HEK293T (cell line): ENCODE measurements at regions not wholly inside any gene's neighbourhood (a gene's known extent, or its start where the extent isn't known, plus 50 kb on each side); places are given as distances from the start of the nearest gene placed in this dataset.

Source experiments
- ARNT ChIP-seq: fragments of 450-650 bp; IDR thresholded peaks from 2 replicates; pipeline ENCODE4 v1.6.1; 2017; ENCODE audit warnings: mild to moderate bottlenecking
- BHLHE40 ChIP-seq: fragments of 450-650 bp; IDR thresholded peaks from 2 replicates; pipeline ENCODE4 v1.6.1; 2016; ENCODE audit warnings: mild to moderate bottlenecking, moderate library complexity, borderline replicate concordance
- ELF4 ChIP-seq: fragments of 450-650 bp; IDR thresholded peaks from 2 replicates; pipeline ENCODE4 v1.6.1; 2017; ENCODE audit warnings: antibody characterized with exemption
- FOXK2 ChIP-seq: fragments of 450-650 bp; IDR thresholded peaks from 2 replicates; pipeline ENCODE4 v1.6.1; 2016; ENCODE audit warnings: mild to moderate bottlenecking
- FOXM1 ChIP-seq: fragments of 450-650 bp; IDR thresholded peaks from 2 replicates; pipeline ENCODE4 v1.6.1; 2017; ENCODE audit warnings: mild to moderate bottlenecking, borderline replicate concordance
- L3MBTL2 ChIP-seq: fragments of 450-650 bp; conservative IDR thresholded peaks from 2 replicates; pipeline ENCODE4 v1.6.1; 2016; ENCODE audit warnings: mild to moderate bottlenecking
- LEF1 ChIP-seq: fragments of 450-650 bp; IDR thresholded peaks from 2 replicates; pipeline ENCODE4 v1.6.1; 2017; ENCODE audit warnings: mild to moderate bottlenecking, borderline replicate concordance
- NFRKB ChIP-seq: fragments of 450-650 bp; IDR thresholded peaks from 2 replicates; pipeline ENCODE4 v1.6.1; 2016; ENCODE audit warnings: mild to moderate bottlenecking, moderate library complexity
- SP1 ChIP-seq: fragments of 450-650 bp; IDR thresholded peaks from 2 replicates; pipeline ENCODE4 v1.6.1; 2017
- SUZ12 ChIP-seq: fragments of 450-650 bp; IDR thresholded peaks from 2 replicates; pipeline ENCODE4 v1.6.1; 2016; ENCODE audit warnings: mild to moderate bottlenecking
- TARDBP ChIP-seq: fragments of 450-650 bp; IDR thresholded peaks from 2 replicates; pipeline ENCODE4 v1.6.1; 2016
- TF ChIP-seq, protein P1 (sequence below): fragments of 450-650 bp; IDR thresholded peaks from 2 replicates; pipeline ENCODE4 v1.6.1; 2016

DNA sequence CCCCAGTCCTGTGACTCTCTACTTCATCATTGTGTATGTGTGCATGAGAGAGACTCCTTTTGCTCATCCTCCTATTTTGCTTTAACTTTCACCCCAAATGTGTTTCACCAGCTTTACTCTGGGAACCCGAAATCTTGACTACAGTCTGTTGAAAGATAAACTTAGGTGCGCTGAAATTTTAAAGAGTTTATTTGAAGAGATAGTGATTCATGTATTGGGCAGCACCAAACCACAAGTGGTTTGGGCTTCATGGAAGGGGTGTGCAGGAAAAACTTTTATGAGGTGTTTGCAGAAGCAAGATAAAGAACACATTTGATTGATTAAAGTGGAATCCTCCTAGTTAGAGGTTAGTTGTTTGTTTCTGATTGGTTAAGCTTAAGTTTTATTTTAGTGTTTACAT is 50.8 kb upstream of the RFC3 start:
- TF ChIP-seq SUZ12: no peak
- no peak for TF ChIP-seq NFRKB
- TF ChIP-seq FOXM1: no peak
- no peak for TF ChIP-seq SP1
- no peak for TF ChIP-seq BHLHE40
- TF ChIP-seq ELF4: no peak
- no peak for TF ChIP-seq LEF1
- TF ChIP-seq L3MBTL2: no peak
- TF ChIP-seq TARDBP: no peak
- TF ChIP-seq, protein P1, sequence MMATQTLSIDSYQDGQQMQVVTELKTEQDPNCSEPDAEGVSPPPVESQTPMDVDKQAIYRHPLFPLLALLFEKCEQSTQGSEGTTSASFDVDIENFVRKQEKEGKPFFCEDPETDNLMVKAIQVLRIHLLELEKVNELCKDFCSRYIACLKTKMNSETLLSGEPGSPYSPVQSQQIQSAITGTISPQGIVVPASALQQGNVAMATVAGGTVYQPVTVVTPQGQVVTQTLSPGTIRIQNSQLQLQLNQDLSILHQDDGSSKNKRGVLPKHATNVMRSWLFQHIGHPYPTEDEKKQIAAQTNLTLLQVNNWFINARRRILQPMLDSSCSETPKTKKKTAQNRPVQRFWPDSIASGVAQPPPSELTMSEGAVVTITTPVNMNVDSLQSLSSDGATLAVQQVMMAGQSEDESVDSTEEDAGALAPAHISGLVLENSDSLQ: no peak
- no peak for TF ChIP-seq FOXK2
- TF ChIP-seq ARNT: no peak
